GM12875 (cell line): ENCODE measurements at regions not wholly inside any gene's neighbourhood (a gene's known extent, or its start where the extent isn't known, plus 50 kb on each side); places are given as distances from the start of the nearest gene placed in this dataset.

Experiments used
- H3K4me3 ChIP-seq: one replicate; pipeline ENCODE4 v1.5.1; 2011; ENCODE audit warnings: low read depth, low read length, control low read depth
- TF ChIP-seq, protein P1 (sequence below): IDR thresholded peaks from 2 replicates; pipeline ENCODE4 v1.5.1; 2011; ENCODE audit warnings: low read depth, mild to moderate bottlenecking, control low read depth, inconsistent platforms, low read length, moderate library complexity, borderline replicate concordance; ENCODE audit not compliant: insufficient read depth

DNA sequence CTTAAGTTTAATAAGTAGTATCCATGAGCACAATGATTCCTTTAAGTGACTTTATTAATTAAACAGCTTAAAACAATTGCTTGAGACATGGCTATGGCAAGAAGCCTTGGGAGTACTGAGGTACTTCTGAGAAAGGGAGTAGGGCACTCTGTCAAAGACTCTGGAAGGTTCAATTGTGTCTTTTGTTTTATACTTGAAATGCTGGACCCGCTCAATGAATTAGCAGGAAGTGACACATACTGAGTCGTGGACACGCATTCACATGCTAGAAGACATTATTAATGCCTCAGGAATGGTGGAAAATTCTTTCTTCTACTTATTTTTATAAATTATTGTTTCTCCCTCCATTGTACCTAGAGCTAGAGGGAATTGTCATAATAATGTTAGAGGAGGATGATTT, 347.3 kb upstream of the ZNF608 start:
- TF ChIP-seq, protein P1, sequence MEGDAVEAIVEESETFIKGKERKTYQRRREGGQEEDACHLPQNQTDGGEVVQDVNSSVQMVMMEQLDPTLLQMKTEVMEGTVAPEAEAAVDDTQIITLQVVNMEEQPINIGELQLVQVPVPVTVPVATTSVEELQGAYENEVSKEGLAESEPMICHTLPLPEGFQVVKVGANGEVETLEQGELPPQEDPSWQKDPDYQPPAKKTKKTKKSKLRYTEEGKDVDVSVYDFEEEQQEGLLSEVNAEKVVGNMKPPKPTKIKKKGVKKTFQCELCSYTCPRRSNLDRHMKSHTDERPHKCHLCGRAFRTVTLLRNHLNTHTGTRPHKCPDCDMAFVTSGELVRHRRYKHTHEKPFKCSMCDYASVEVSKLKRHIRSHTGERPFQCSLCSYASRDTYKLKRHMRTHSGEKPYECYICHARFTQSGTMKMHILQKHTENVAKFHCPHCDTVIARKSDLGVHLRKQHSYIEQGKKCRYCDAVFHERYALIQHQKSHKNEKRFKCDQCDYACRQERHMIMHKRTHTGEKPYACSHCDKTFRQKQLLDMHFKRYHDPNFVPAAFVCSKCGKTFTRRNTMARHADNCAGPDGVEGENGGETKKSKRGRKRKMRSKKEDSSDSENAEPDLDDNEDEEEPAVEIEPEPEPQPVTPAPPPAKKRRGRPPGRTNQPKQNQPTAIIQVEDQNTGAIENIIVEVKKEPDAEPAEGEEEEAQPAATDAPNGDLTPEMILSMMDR, result no peak
- H3K4me3 ChIP-seq, result no peak overlapping the region

DNA sequence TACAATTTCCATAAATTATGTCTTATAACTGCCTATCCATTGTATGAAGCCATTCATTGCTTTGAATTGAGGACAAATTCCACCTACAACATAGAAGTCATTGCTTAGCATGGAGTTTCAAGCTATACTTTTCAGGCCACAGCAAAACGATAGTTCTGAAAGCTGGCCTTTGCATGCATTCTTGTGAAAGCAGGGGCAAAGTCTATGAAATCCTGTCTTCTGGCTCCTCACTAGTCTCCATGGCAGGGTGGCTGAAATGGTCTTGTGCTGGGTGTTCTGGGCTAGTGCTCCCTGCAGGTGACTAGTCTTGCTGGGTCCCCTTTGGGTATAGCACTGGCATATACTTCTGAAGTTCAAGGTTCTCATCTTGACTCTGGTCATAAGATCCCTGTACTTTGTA, 353.9 kb upstream of the ZNF608 start:
- H3K4me3 ChIP-seq, result no peak overlapping the region
- TF ChIP-seq, protein P1, result no peak

DNA sequence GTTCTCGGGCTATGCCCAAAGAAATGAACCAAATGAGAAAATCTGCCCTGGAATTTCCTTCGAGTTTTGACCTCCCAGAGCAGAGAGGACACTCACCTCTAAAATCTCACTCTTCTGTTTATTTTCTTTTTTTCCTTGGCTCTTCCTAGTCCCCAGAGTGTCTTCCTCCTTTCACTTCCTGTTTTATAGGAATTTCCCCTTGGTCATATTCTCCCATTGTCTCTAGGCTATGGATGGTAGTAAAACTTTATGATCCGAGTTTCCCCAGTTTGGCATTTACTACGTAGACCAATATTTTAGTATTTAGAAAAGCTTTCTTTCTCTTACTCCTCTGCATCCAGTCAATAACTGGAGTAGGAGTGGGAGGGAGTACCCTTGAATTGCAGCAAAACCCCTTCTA, 354.5 kb upstream of the ZNF608 start:
- TF ChIP-seq, protein P1, result no peak
- H3K4me3 ChIP-seq, result no peak overlapping the region

DNA sequence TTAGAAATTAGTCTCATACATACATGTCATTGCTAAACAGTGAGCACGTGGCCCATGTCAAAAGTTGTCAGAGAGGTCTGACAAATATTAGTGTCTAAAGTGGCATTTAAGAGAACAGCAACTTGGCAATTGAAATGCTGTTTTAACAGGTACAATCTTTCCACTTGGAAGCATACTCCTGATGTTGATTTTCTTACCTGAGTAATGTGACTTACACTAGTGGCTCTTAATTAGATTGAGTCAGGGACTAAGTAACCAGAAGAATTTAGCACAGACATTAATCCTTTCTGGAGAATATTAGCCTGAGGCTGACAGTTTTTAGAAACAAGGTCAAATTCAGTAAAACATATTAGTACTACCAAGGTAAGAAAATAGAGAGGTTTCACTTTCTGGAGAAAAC, 357.0 kb upstream of the ZNF608 start:
- TF ChIP-seq, protein P1, result no peak
- H3K4me3 ChIP-seq, result no peak overlapping the region

DNA sequence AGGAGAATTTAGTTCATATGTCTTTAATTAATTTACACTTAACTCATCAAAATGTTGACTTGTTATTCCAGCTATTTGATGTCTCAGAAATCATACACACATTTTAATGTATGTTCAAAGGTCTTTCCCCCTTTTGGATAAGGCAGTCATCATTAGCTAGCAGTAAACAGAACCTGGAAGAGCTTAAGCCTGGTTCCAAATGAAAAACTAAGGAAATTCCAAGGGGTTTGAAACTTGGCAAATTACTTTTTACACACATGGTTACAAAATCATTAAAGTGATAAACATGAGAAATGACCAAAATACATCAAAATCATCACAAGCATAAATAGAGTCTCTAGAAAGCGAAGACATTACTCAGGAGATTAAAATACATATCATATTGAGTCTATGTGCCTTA, 359.8 kb upstream of the ZNF608 start:
- no peak overlapping the region for H3K4me3 ChIP-seq
- TF ChIP-seq, protein P1, result no peak

DNA sequence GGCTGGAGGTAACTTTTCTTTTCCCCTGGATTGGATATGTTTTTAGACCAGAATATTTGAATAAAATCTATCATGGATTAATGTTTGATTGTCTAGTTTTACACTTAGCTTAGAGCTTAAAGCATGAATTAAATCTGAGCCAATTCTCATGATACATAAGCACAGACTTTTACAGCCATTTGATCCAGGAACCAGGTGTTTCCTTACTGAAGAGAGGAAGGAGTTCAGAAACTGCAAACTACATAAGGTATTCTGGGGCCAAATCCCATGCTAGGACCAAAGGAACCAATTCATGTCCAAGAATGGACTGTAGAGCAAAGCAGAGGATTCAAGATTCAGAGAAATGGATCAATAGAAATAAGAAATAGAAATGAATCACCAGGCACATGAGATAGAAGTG, 360.4 kb upstream of the ZNF608 start:
- H3K4me3 ChIP-seq, result no peak overlapping the region
- TF ChIP-seq, protein P1, result no peak

DNA sequence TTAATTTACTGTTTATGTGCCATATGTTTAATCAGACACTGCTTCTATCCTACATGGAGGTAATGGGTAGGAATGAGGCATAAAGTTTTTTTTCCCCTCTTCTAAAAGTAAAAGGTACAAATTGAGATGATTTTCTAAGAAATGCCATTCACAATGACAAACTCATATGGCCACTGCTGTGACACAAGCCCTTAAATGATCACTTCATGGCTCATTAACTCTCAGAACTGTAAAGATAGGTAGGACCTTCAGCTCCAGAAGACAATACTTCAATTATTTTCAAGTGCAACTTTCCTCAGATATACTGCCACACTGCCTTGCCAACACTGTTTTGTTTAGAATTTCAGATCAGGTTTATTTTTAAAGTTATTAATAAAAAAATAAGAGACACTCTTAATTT, 362.9 kb upstream of the ZNF608 start:
- TF ChIP-seq, protein P1, result no peak
- no peak overlapping the region for H3K4me3 ChIP-seq
